ENCODE measurements at regions not wholly inside any gene's neighbourhood (a gene's known extent, or its start where the extent isn't known, plus 50 kb on each side); places are given as distances from the start of the nearest gene placed in this dataset.
A peak's percentile ranks its signal among the peaks of the same experiment; 100 is the strongest.

- H3K4me1 Mint-ChIP-seq: peaks cover 14% of the 10 kb centered on the region
- ATAC-seq: no peak
- no peaks in the 10 kb centered on the region for H3K9me3 Mint-ChIP-seq
- H3K27me3 Mint-ChIP-seq: no peaks in the 10 kb centered on the region
- no peak overlapping the region for H3K27ac Mint-ChIP-seq
- H3K36me3 Mint-ChIP-seq: no peaks in the 10 kb centered on the region
- H3K4me3 Mint-ChIP-seq: no peak overlapping the region
These were observed 199.5 kb downstream of the FAM76B start for GRCh38 chr11:95589893-95590612.

- Mint-ChIP-seq H3K27ac (no peak overlapping the region), H3K9me3 (no peaks in the 10 kb centered on the region), H3K4me3 (no peak overlapping the region), H3K4me1 (peaks cover 23% of the 10 kb centered on the region), H3K36me3 (no peaks in the 10 kb centered on the region), H3K27me3 (no peaks in the 10 kb centered on the region)
- no peak for ATAC-seq
These were observed 200.8 kb downstream of the FAM76B start for GRCh38 chr11:95588821-95589220.

GRCh38 chr11:95586661-95587060 is 202.9 kb downstream of the FAM76B start:
- Mint-ChIP-seq H3K4me1 (peaks cover 23% of the 10 kb centered on the region), H3K27ac (no peak overlapping the region), H3K9me3 (peaks cover 4% of the 10 kb centered on the region), H3K36me3 (no peaks in the 10 kb centered on the region), H3K4me3 (no peak overlapping the region), H3K27me3 (no peaks in the 10 kb centered on the region)
- no peak for ATAC-seq

- Mint-ChIP-seq H3K27ac (no peak overlapping the region), H3K4me3 (no peak overlapping the region), H3K36me3 (no peaks in the 10 kb centered on the region), H3K9me3 (peaks cover 4% of the 10 kb centered on the region), H3K4me1 (peaks cover 23% of the 10 kb centered on the region), H3K27me3 (no peaks in the 10 kb centered on the region)
- ATAC-seq: no peak
These were observed 203.4 kb downstream of the FAM76B start for GRCh38 chr11:95586155-95586554.

GRCh38 chr11:95585752-95586077 is 203.9 kb downstream of the FAM76B start:
- no peak for ATAC-seq
- Mint-ChIP-seq H3K4me3 (no peak overlapping the region), H3K27me3 (no peaks in the 10 kb centered on the region), H3K9me3 (peaks cover 4% of the 10 kb centered on the region), H3K27ac (no peak overlapping the region), H3K36me3 (no peaks in the 10 kb centered on the region), H3K4me1 (peaks cover 23% of the 10 kb centered on the region)

DNA sequence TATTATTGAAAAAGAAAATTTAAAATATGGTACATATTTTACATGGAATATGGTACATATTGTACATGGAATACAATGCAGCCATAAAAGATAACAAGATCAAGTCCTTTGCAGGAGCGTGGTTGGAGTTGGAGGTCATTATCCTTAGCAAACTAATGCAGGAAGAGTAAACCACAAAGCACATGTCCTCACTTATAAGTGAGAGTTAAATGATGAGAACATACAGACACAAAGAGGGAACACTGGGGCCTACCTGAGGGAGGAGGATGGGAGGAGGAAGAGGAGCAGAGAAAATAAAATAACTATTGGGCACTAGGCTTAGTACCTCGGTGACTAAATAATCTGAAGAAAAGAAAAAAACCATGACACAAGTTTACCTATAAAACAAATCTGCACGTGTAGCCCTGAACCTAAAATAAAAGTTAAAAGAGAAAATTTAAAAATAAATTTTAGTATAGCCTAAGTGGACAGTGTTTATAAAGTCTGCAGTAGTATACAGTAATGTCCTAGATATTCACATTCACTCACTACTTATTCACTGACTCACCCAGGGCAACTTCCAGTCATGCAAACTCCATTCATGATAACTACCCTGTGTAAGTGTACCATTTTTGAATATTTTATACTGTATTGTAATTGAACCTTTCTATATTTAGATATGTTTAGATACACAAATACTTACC is 204.4 kb downstream of the FAM76B start:
- Mint-ChIP-seq H3K4me1 (peaks cover 23% of the 10 kb centered on the region), H3K27me3 (no peaks in the 10 kb centered on the region), H3K36me3 (no peaks in the 10 kb centered on the region), H3K9me3 (peaks cover 5% of the 10 kb centered on the region), H3K4me3 (no peak overlapping the region), H3K27ac (no peak overlapping the region)
- ATAC-seq: no peak

- no peaks in the 10 kb centered on the region for H3K27me3 Mint-ChIP-seq
- peaks cover 9% of the 10 kb centered on the region for H3K9me3 Mint-ChIP-seq
- no peak overlapping the region for H3K27ac Mint-ChIP-seq
- H3K4me3 Mint-ChIP-seq: no peak overlapping the region
- peaks cover 23% of the 10 kb centered on the region for H3K4me1 Mint-ChIP-seq
- H3K36me3 Mint-ChIP-seq: no peaks in the 10 kb centered on the region
- ATAC-seq: peak; percentile 56
These were observed 205.0 kb downstream of the FAM76B start for GRCh38 chr11:95584589-95584988.

DNA sequence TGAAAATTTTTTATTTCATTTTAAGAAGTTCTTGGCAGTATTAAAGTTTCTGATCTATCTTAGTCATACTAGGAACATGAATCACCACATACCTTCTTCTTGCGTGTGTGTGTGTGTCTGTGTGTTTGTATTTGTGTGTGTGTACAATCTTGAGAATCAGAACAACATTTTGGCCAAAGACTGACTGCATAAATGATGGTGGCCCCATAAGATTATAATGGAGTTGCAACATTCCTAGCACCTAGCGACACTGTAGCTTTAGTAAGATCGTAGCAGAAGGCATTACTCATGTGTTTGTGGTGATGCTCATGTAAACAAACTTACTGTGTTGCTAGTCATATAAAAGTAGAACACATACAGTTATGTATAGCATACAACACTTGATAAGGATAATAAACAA is 205.4 kb downstream of the FAM76B start:
- H3K27me3 Mint-ChIP-seq: no peaks in the 10 kb centered on the region
- H3K36me3 Mint-ChIP-seq: no peaks in the 10 kb centered on the region
- no peak overlapping the region for H3K4me3 Mint-ChIP-seq
- no peak overlapping the region for H3K27ac Mint-ChIP-seq
- peaks cover 23% of the 10 kb centered on the region for H3K4me1 Mint-ChIP-seq
- ATAC-seq: no peak
- peaks cover 10% of the 10 kb centered on the region for H3K9me3 Mint-ChIP-seq

DNA sequence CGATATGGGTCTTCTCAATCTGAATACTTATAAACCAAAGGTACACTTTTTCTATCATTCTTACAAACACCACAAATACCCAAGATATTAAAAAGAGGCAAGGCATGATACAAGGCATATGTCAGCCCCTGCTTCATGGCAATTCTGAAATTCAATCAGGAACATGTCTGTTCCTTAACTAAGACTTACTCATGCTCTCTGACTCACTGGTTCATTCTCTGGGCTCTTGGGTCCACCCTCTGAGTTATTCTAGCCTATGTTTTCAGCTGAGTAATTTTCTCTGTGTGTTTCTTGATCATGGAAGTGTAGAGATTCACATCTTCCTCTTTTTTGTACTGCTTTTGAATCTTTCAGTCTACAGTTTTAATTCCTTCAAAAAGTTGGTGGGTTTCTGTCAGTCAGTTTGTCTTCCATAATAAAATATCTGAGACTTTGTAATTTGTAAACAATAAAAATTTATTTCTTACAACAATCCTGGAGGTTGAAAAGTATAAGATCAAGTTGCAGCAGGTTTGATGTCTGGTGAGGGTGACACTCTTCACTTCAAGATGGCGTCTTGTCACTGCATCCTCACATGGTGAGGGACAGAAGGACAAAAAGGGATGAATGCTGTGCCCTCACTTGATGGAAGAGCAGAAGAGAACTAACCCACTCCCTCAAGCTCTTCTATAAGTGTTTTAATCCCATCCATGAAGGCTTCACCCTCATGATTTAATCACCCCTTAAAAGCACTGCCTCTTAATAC is 211.7 kb downstream of the FAM76B start:
- H3K4me3 Mint-ChIP-seq: no peak overlapping the region
- H3K36me3 Mint-ChIP-seq: no peaks in the 10 kb centered on the region
- no peaks in the 10 kb centered on the region for H3K27me3 Mint-ChIP-seq
- H3K4me1 Mint-ChIP-seq: peaks cover 11% of the 10 kb centered on the region
- peaks cover 6% of the 10 kb centered on the region for H3K9me3 Mint-ChIP-seq
- ATAC-seq: peak; percentile 80
- H3K27ac Mint-ChIP-seq: peak overlapping the region; percentile 82

DNA sequence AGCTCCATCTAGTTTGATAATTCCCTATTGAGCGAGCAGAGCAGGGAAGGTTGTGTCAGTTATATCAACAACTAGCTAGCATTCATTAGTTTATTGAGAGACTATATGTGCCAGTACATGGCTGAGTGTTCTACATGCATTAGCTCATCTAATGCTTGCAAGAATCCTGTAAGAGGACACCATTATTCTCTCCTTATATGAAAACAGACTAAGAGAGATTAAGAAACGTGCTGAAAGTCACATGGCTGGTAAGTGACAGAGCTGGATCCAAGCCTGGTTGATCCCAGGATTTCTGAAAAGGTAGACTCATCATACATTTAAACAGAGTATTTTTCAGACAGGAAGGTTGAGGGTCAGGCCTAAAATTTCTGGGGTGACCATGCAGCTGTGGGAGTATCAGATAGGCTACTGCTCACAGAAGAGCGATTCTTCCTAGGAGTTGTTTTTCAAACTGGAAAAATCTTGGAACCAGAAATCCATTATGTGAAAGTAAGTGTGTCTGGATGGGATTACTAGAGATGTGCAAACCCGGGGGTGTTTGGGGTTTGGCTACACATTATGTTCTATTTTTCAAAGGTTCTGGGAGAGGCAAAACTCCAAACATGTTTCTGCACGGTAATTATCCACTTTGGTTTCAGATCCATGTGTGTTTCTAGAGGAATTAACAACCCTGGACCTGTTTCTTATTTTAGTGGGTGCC is 213.3 kb downstream of the FAM76B start:
- ATAC-seq: no peak
- H3K27me3 Mint-ChIP-seq: no peaks in the 10 kb centered on the region
- H3K4me3 Mint-ChIP-seq: no peak overlapping the region
- no peaks in the 10 kb centered on the region for H3K36me3 Mint-ChIP-seq
- no peak overlapping the region for H3K27ac Mint-ChIP-seq
- peaks cover 6% of the 10 kb centered on the region for H3K9me3 Mint-ChIP-seq
- peaks cover 11% of the 10 kb centered on the region for H3K4me1 Mint-ChIP-seq

GRCh38 chr11:95575517-95575916 is 214.1 kb downstream of the FAM76B start:
- ATAC-seq: no peak
- H3K27ac Mint-ChIP-seq: no peak overlapping the region
- peaks cover 6% of the 10 kb centered on the region for H3K9me3 Mint-ChIP-seq
- H3K27me3 Mint-ChIP-seq: no peaks in the 10 kb centered on the region
- no peaks in the 10 kb centered on the region for H3K36me3 Mint-ChIP-seq
- H3K4me3 Mint-ChIP-seq: no peak overlapping the region
- peaks cover 11% of the 10 kb centered on the region for H3K4me1 Mint-ChIP-seq

DNA sequence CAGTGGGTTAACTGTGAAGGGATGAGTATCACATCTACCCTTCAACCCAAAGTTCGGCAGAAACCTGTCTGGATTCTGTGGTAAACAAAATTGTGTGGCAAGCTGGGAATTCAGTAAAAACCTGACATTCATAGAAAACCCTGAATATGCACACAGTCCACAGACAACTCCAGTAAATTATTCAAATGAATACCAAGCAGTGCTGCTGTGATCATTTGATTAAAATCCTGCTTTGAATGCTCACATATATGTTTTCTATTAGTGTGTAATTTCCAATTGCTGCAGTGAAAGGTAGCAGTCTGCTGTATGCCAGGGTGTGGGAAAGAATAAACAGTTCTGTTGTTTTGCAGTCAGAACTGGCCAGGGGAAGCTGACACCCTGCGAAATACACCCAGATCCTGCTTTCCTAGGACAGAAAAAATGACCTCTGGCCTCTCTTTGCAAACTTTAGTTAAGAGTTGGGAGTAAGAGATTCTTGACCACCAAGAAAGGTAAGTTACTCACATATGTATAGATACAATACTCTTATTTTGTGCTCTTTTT is 217.8 kb downstream of the FAM76B start:
- Mint-ChIP-seq H3K9me3 (peaks cover 12% of the 10 kb centered on the region), H3K27ac (peak overlapping the region; percentile 2), H3K36me3 (peaks cover 8% of the 10 kb centered on the region), H3K27me3 (no peaks in the 10 kb centered on the region), H3K4me3 (no peak overlapping the region), H3K4me1 (no peaks in the 10 kb centered on the region)
- ATAC-seq: no peak

DNA sequence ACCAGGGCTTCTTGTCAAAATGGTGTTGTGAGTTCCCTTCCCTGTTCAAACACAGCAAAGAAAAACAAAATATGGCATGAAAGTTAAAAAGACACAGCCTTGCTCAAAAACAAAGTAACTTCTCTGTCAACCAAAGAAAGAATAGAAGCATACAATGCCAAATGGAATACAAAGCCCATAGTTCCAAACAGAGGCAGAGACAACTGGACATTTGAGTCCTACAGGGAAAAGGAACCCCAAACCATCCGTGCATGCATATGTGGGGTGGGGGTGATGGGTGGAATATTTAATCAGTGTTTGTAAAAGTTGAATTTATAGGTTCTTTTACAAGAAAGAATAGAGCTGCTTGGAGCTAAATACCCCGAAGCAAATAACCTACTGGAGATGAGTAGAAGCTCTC is 218.7 kb downstream of the FAM76B start:
- Mint-ChIP-seq H3K27me3 (no peaks in the 10 kb centered on the region), H3K4me1 (no peaks in the 10 kb centered on the region), H3K4me3 (no peak overlapping the region), H3K27ac (no peak overlapping the region), H3K36me3 (peaks cover 8% of the 10 kb centered on the region), H3K9me3 (peaks cover 12% of the 10 kb centered on the region)
- no peak for ATAC-seq

DNA sequence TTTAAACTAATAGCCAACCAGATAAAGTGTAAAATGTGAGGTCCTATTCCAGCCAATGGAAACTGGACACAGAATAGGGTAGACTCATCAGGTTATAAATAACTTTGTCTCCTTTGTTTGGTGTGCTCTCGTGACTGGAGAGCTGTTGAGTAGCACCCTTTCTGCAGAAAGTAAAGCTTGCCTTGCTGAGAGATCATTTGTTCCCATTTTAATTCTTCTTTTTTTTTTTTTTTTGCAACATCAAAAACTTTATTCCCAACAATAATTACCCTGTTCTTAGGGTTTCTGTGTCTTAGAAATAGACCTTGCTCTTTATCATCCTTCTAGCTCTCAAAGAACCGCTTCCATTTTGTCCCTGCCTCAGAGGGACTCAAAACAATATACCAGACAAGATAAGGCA is 220.4 kb downstream of the FAM76B start:
- no peak overlapping the region for H3K27ac Mint-ChIP-seq
- no peaks in the 10 kb centered on the region for H3K4me1 Mint-ChIP-seq
- H3K27me3 Mint-ChIP-seq: no peaks in the 10 kb centered on the region
- no peak for ATAC-seq
- no peak overlapping the region for H3K4me3 Mint-ChIP-seq
- H3K9me3 Mint-ChIP-seq: peaks cover 12% of the 10 kb centered on the region
- H3K36me3 Mint-ChIP-seq: peaks cover 8% of the 10 kb centered on the region

DNA sequence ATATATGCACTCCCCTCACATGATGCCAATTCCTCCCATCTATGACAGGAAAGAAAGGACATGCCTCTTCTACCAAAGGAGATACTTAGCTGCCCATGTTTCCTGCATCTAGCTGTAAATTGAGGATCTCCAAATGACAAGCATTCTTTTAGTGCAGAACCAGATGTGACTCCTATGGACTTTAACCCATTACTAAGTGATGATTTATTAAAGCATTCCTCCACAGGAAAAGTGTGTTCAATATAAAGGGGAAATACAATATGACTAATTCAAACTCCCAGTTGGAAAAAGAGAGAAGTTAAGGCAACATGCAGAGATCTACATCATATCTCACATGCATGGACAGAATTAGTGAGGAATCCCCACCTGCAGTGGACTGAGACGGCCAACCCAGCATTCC is 221.3 kb downstream of the FAM76B start:
- no peak for ATAC-seq
- Mint-ChIP-seq H3K27me3 (no peaks in the 10 kb centered on the region), H3K4me1 (no peaks in the 10 kb centered on the region), H3K9me3 (peaks cover 12% of the 10 kb centered on the region), H3K4me3 (no peak overlapping the region), H3K36me3 (peaks cover 8% of the 10 kb centered on the region), H3K27ac (no peak overlapping the region)

All from stimulated activated memory B cell treated with anti-CD40 and anti-IgM and Interleukin-4, amounts not matched to agents 10 μg/mL and 1 μg/mL and 100 μg/mL, for 72 hours (primary cell).